Inflammatory macrophage treated with lipopolysaccharide for 4 hours (primary cell): ENCODE measurements at regions not wholly inside any gene's neighbourhood (a gene's known extent, or its start where the extent isn't known, plus 50 kb on each side); places are given as distances from the start of the nearest gene placed in this dataset.
"Not testable (repeated sequence)": the region's sequence is repeated elsewhere in the genome, so short reads cannot be mapped to it uniquely, and the experiment has no call there.

Source experiments
- DNase-seq: peaks from one replicate; pipeline ENCODE4 v3.0.0-alpha.2; 2020

DNA sequence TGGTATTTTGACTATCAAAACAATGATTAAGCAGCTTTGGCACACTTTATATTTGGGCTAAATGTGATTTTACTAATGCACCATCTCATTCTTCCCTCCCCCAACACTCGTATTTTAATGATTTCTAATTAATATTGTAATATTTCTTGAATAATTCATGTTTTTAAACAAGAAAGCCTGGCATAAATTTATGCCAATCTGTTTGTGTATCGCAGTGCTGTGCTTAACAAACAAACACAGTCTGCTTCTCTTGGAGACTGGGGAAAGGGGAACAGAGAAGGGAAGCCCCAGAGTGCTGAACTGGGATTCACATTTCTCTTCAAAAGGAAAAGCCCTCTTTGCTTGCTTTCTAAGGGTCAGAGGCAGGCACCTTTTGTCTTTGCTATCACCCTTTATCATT, 496.9 kb upstream of the STXBP6 start:
- no peak for DNase-seq

DNA sequence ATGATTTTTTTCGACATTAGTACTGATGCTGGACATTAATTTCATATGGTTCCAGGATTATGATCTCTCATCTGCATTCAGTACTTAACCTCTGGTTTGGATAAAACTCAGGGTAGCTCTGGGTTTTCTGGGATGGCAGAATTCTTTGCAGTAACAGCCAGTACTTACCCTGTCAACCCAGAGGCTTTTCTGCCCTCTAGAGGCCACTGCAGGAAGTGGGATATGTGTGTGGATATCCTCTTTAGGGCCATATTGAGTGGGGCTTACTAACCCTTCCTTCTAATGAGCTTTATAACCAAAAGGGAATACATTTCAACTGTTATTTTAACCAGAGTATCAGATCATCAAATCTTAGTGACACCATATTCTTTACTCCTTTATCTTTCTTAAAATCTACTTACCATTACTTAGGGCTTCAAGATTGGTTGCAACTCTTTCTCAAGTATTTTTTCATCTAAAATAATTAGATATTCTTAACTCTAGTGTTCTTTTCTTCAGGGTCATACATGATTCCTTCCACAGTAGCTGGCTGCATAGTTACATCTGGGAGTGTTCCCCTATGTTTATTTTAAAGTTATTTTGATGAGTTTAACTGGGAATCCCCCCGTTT, 488.0 kb upstream of the STXBP6 start:
- DNase-seq = peak; percentile 39

DNA sequence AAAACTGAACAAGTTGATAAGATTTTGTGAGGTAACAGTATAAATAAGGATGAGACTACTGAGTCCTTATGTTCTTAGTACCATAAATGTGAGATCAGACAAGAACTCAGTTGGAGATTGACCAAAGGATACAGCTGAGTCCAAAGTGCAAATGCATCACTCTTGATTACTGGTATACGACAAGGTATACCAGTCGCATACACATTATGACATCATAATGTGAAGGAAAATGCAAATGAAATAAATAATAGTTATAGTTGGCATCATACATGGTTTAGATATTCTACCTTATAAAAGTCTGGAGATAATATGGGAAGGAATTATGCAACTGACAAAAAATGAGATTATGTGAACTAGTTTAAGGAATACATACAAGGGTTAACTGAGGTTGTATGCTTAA, 476.3 kb upstream of the STXBP6 start:
- DNase-seq = no peak

DNA sequence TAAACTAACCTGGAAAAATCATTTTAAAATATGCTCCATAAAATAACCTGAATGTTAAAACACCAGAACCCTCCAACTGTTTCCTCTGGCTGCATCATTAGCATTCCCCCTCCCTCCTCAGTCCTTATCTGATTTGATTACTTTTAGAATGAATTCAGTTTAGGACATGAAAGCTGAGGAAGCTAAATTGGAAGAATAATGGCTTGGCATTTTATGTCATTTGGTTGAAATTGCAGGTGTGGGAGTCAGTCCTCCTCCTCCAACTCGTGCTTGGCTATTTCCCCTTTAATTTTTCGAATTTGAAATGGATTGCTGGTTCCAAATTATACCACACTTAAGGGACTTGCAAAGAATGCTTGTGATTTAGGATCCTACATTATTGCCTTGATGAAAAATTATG, 473.0 kb upstream of the STXBP6 start:
- no peak for DNase-seq

DNA sequence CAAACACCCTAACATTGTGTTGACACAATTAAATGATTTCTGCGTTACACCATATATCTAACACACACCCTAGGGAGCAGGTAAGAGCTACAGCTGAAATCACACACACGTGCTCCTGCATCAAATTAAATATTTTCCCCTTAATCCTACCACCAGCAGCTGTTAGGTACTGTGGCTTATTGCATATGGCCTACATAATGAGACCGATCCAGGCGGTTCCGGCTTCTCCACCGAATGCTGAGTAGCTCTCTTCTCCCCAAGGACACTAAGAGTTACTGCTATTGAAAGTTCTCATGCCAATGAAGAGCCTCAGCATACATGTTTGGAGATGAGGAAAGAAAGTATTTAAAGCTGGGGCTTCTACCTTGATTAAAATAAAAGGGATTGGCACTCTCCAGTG, 472.2 kb upstream of the STXBP6 start:
- no peak for DNase-seq

DNA sequence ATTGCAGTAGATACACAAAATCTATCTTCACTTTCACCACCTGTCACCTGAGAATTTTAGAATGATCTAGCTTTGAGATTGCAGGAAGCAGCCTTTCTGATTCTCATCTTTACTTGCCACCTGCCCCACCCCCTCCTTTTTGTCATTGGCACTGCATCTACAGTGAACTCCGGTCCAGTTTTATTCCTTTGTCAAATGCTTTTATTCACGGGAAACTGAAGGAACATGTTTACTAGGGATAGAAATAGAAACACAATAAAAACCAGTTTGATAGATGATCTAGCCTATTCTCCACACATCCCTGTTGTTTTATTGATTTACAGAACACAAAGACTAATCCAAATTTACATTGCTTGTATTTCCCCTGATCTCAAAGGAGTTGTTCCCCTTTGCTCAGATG, 471.7 kb upstream of the STXBP6 start:
- DNase-seq = no peak

DNA sequence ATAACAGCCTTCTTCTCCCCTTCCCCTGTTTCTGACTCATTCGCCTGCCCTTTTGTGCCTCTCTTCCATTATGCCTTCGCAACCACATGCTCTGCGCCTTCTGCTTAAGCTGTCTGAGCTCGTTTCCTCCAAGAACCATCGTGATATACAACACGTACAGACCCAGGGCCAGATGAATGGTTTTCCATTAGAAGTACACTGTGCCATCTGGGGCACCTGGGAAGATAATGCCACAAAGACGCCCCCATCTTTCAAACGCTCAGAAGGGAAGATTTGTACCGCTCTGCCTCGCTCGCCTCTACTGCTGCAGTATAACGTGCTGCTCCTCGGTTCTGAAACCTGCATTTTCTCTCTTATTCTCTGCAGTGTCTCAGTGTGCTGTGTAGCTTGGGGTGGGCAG, 470.9 kb upstream of the STXBP6 start:
- DNase-seq = no peak

DNA sequence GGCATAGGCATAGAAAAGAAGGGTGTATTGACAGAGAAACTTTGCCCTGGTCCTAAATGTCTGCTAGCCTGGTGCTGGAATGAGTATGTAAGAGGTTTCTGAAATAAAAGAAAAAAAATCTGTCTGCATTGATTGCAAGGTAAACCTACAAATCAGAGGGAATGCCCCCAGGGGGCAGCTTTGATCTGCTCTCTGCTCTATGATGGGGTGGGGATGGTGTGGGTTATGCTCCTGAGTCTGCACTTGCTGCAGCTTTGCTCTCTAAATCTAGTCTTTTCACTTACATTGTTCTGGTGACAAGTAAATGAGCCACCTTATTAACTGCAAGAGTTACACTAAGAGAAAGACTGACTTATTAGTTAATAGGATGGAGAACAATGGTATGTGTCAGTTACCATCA, 468.4 kb upstream of the STXBP6 start:
- no peak for DNase-seq

DNA sequence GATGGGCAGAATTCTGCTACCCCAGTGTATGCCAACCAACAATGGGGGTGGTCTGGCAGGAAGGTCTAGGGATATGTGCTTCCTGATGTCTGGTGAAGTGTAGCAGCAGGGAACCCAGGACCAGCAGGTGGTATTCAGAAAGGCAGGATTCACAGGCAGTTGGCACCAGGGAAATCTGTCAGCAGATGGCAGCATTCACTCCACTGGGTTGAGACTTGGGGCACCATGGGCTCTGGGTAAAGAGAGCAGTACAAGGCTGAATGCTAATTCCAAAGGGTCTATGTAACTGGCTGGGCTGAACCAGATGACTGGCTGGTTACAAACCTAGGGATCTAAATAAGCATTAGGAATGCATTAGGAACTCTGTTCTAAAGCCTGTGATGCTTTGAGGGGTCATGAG, 466.9 kb upstream of the STXBP6 start:
- DNase-seq = no peak

DNA sequence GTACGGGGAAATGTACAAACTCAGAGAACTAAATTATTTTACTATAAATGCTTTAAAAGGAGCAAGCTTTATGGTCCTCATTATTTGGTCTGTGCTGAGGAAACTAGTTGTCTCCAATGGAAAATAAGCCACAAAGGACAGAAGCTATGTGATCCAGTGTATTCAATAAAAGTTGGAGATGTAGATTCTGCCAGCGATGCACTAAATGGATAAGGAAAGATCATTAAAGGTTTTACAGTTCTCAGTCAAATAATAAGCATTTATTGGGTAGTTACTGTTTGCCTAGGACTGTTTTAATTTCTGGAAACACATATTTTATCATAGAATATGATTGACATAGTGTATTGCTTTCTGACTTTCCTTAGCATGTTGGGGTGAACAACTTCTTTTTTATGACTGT, 458.9 kb upstream of the STXBP6 start:
- DNase-seq = no peak

DNA sequence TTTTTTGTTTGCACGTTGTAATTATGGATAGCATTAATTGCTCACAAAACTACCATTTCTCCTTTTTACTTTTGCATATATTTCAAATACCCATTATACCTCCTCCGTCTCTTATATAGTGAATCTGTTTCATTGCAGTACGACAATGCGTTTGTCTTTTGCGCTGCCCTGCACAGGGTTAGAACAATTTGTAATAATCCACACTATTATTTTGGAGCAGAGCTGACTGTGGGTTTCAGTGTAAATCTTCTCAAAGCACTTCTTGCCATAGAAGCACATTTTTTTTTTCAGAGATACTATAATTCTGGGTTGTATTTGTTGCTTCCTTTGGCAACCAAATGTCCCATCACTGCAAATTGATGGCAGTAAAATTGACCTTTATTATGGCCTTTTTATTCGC, 451.8 kb upstream of the STXBP6 start:
- DNase-seq = no peak

DNA sequence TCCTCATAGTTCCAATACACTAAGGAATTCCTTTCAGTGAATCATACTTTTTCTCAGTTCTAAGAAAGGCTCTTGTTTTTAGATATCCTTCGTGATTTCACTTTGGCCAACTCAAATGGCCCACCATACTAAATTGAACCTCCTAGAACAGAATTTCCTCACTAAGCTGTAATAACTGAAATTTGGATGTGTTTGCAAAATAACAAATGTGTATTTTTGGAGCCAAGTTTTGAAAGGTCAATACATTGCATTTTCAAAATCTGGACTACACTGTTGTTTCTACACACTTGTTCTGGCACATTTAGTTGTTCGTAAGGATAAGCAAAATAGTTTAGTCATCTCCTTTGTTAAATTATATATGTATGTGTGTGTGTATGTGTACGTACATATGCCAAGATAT, 439.0 kb upstream of the STXBP6 start:
- DNase-seq = no peak

DNA sequence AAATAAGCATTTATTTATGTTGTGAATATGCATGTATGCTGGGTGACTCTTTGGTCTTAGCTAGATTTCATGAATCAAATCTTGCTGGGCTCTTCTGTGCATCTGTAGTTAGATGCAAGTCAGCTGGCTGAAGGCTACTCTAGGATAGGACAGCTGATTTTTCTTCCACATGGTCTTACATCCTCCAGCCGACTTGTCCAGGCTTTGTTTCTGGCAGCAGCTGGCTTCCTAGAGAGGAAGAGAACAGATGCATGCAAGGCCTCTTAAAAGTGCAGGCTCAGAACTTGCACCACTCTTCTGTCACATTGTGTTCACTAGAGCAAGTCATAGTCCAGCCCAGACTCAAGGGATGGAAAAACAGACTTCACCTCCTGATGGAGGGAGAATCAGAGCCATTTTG, 435.4 kb upstream of the STXBP6 start:
- DNase-seq = no peak

DNA sequence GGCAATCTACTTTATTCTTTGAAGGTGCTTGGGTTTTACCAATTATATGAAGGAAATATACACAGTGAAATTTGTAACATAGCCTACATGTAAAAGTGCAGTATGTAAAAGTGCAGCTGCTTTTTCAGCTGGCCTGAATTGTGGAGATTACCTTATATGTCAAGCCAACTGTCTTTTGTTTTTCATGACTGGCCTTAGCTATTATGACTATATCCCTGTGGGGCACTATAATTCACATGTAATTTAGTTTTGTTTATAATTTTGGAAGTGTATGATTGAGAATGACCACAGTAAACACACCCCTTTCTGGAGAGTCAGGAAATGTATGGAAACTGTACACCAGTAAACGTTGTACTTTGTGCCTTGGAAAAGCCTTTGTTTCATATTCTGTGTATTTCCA, 435.0 kb upstream of the STXBP6 start:
- DNase-seq = no peak

DNA sequence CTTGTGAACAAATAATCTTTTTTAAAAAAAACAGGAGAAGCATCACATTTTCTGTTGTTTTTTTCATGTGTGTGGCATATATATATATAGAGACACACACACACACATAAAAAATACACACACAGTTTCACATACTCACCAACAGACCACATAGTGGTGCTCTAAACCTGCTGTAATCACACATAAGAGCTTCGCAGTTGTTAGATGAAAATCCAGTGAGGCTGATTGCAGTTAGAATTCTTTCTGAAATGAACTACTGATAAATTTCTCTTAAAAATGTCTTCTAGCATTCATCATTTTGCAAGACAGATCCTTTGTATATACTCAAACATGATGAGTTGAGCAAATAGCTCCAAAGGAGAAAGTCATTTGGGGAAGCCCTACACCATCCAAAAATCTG, 434.3 kb upstream of the STXBP6 start:
- DNase-seq = no peak

DNA sequence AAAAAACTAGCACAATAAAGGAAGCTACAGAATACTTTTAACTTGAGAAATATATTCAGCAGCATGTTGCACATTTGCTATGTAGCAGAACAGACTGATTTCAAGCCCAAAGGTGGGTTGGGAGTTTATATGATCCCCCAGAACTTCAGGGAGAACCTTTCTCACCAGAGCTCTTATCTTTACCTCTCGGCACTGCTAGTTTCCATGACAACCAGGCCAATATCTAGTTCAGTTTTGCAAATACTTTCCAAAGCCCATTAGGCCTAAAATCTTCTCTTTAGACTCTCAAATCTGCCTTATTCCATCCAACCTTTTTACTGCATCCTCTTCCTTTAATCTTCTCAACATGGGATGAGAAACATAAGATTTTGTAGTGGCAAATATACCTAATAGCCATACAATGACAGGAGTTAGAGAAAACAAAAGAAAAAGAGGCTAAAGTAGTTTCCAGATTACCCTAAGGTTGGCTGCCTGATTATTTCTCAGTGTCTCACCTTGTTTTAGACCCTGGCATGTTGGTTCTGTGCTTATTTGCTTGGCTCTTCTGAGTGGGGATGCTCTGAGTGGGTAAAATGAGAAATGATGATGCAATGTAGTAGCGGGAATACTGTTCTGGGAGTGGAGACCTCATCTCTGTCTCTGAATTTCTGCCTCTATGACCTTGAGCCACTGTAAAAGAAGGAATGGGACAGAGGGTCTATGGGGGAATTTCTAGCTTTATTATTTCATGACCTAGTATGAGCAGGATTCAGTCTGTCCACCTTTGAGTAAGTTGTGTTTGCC, 427.6 kb upstream of the STXBP6 start:
- no peak for DNase-seq

DNA sequence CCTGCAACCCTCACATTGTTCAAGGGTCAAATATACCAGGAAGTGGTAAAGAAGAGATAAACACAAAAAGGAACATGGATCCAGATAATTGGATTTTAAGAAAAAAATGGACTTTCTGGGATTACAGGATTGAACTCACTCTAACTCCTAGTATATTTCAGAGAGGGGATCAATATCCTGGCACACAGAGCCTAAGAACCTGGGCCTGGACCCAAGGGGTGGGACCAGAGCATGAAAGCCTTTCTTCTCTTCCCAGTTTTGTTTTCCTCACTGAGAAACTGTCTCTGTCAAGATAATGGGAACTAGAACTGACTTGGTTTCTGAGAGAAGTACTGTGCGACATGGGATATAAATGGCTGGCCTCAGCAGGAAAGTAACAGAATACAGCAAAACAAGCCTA, 422.8 kb upstream of the STXBP6 start:
- DNase-seq = no peak

DNA sequence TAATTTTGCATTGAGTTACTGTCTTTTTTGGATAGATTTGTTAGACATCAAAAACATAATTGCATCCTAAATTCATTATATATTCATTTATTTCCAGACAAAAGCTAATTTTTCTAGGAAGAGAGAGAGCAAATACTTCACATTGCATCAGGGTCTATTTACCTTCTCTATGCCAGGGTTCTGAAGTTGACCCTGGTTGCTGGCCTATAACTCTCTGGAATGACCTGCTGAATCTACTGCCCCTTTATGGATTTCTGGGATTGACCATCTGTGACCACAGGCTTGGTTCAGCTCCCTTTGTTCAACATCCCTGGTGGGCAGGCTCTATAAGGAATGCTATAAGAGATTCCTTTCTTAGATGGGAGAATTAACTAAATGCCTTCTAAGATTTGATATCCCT, 414.8 kb upstream of the STXBP6 start:
- no peak for DNase-seq

DNA sequence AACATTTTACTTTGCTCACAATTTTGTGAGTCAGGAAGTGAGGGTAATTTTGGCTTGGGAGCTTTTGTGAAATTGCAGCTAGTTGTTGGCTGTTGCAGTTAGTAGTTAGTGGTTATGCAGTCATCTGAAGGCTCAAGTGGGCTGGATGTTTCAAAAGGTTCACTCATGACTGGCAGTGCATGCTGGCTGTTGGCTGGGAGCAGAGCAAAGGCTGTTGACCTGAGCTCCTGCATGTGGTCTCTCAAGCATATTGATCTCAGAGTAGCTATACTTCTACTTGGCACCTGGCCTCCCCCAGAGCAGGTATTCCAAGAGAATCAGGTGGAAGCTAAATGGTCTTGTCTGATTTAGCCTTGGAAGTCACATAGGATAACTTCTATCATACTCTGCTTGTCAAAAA, 414.1 kb upstream of the STXBP6 start:
- no peak for DNase-seq

DNA sequence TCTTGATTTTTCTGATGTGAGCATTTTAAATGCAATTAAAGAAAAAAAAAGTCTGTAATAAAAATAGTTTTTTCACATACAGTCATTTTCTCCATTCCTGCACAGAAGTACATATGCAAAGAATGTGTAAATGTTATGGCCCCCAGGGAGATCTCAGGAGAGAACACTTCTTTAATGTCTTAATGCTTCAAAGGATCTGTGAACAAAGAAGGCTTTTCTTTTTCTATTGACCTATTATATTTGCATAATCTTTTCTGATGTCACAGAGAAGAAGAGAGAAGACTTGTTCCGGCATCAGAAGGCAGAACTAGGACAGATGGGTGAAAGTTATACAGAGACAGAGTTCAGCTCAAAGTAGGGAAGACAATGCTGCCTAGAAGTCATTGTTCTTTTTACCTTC, 413.5 kb upstream of the STXBP6 start:
- no peak for DNase-seq

DNA sequence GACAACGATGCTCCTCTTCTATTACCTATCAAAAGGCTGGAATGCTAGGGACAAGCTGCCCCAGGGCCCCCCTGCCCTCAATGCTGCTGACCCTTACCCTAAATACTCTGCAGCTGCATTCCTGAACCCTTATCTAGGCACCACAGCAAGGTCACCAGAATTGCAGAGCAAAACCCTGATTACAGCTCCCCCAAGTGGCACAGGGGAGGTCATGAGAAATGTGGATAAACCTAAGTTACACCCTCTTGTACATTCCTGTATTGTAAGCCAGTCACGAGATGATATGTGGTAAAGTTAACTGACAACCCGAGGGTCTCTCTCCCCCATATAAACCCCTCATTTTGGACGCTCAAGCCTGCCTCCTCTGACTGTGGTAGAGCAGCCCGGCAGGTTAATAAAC, 411.8 kb upstream of the STXBP6 start:
- no peak for DNase-seq

DNA sequence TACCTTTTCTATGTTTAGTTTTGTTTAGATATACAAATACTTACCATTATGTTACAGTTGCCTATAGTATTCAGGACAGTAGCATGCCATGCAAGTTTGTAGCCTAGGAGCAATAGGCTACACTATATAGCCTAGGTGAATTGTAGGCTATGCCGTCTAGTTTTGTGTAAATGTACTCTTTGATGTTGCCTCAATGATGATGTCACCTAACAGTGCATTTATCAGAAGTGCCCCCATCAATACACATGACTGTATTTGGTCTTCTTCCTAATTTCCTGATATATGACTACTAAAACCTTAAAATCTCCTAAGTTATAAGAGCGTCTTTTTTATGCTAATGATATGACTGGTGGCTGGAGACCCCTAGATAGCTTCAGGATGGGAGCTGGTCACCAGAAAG, 394.4 kb upstream of the STXBP6 start:
- no peak for DNase-seq

DNA sequence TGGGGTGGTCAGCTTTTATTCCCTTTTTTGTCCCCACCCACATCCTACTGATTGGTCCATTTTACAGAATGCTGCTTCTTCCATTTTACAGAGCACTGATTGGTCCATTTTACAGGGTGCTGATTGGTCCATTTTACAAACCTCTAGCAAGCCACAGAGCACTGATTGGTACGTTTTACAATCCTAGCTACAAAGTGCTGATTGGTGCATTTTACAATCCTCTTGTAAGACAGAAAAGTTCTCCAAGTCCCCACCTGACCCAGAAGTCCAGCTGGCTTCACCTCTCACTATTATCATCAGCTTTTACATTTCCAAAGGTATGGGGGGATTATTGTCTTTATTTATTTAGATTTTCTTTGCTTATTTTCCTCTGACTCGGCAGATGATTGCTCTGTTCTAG, 390.4 kb upstream of the STXBP6 start:
- not testable (repeated sequence) for DNase-seq

DNA sequence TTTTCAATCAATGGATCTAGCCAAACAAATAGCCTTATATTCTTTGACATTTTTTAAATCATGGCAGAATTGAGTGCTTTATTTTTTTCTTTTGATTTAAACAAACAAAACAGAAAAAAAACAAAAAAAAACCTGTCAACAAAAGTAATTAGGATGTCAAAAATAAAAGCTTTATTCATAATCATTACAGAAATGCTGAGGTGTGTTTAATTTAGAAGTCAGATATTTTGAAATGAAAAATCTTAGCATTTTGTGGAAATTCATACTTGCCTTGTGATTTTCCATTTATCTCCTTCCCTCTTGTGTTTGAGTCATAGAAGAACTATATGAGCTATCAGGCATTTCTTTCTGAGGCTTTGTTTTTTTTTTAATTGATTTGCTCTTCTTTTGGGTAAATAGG, 387.0 kb upstream of the STXBP6 start:
- DNase-seq = no peak

DNA sequence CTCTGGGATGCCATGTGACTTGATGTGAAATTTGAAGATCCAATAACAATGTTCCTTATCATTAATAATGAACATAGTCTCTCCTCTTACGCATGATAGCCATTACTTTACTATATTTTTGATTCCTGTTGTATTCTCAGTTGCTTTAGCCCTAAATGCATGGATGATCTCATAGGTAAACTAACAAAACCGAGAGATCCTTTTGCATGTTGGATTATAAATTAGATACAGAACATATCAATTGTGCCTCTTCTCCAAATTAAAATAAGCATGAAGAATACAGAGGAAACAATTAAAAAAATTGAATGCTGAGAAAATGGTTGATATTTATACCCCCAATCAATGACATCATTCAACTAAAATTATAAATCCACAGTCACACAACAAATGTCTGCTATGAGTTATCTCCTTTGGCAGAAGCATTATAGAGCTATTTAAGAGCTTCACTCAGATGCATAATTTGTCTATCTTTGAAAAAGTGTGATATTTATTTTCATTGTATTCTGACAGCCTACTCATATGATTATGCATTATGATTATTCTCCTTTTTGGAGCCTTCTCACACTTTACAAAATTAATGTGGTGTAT, 386.4 kb upstream of the STXBP6 start:
- no peak for DNase-seq
